ENCODE measurements at regions not wholly inside any gene's neighbourhood (a gene's known extent, or its start where the extent isn't known, plus 50 kb on each side); places are given as distances from the start of the nearest gene placed in this dataset.

GRCh38 chr7:45984386-45985295 lies 63.6 kb upstream of the IGFBP3 start:
- 64% methylated on average over 4 of the region's 6 CpGs for WGBS (ENCODE audit: insufficient coverage)
- Histone ChIP-seq H3K9ac (ENCODE audit: low read length) (no peak overlapping the region), H3K4me1 (ENCODE audit: control insufficient read depth in 2 of 2, insufficient read depth in 2 of 2, low read length in 2 of 2) (no peaks in the 10 kb centered on the region), H3K79me2 (ENCODE audit: control insufficient read depth, insufficient read depth, low read length) (no peaks in the 10 kb centered on the region), H3K36me3 (replicated peaks in 1 of 2; ENCODE audit: control extremely low read depth in 1 of 2, control insufficient read depth in 1 of 2, extremely low read depth in 1 of 2, insufficient read depth in 2 of 2, low read length in 1 of 2) (no peaks in the 10 kb centered on the region), H3K27me3 (replicated peaks in 1 of 4; ENCODE audit: control extremely low read depth in 1 of 4, control insufficient read depth in 3 of 4, insufficient read depth in 4 of 4, low read length in 3 of 4) (no peaks in the 10 kb centered on the region), H3K4me3 (ENCODE audit: control extremely low read depth in 1 of 5, extremely low read depth in 1 of 5, insufficient read depth in 1 of 5, low read depth in 2 of 5, low read length in 4 of 5) (no peak overlapping the region), H2AFZ (ENCODE audit: insufficient read depth, low read depth, low read length, poor library complexity, severe bottlenecking) (no peak overlapping the region), H3K9me3 (ENCODE audit: control extremely low read depth in 1 of 3, control insufficient read depth in 2 of 3, insufficient read depth in 1 of 3, low read length in 2 of 3) (peaks cover 0 to 14% (median 0%) of the 10 kb centered on the region in 3 donors), H3K4me2 (replicated peaks; ENCODE audit: low read depth, low read length, poor library complexity, severe bottlenecking) (no peak overlapping the region), H3K27ac (ENCODE audit: low read length in 2 of 2) (no peak overlapping the region), H4K20me1 (ENCODE audit: control insufficient read depth, insufficient read depth, low read length, poor library complexity, severe bottlenecking) (no peaks in the 10 kb centered on the region)
- ATAC-seq (ENCODE audit: low read depth) (no peak), DNase-seq (no peak)
- ChIA-PET POLR2A (no interaction called here), CTCF (no interaction called here)
- no peaks in the 10 kb centered on the region for H3K27me3 Mint-ChIP-seq
- no peaks in the 10 kb centered on the region for H3K9me3 Mint-ChIP-seq (ENCODE audit: insufficient read depth)
- TF ChIP-seq CTCF (IDR thresholded peaks at IDR 0.05), result no peak
- no peak for TF ChIP-seq EZH2 (IDR thresholded peaks at IDR 0.05; ENCODE audit: borderline replicate concordance, insufficient read depth, low read depth, low read length, poor library complexity, severe bottlenecking)
- H3K27ac Mint-ChIP-seq, result no peak overlapping the region
- no peaks in the 10 kb centered on the region for H3K4me1 Mint-ChIP-seq
- H3K4me3 Mint-ChIP-seq, result no peak overlapping the region
- intact Hi-C loops (cut with micrococcal nuclease), result no loop called here

GRCh38 chr7:45983720-45984255 lies 62.7 kb upstream of the IGFBP3 start:
- Mint-ChIP-seq H3K27me3 (no peaks in the 10 kb centered on the region), H3K27ac (no peak overlapping the region), H3K9me3 (ENCODE audit: insufficient read depth) (no peaks in the 10 kb centered on the region), H3K4me1 (no peaks in the 10 kb centered on the region), H3K4me3 (no peak overlapping the region)
- DNase-seq (no peak), ATAC-seq (ENCODE audit: low read depth) (no peak)
- CTCF ChIA-PET, result no interaction called here
- 92% methylated on average over 2 of the region's 6 CpGs for WGBS (ENCODE audit: insufficient coverage)
- H3K4me2 ChIP-seq (replicated peaks; ENCODE audit: low read depth, low read length, poor library complexity, severe bottlenecking), result no peak overlapping the region
- H3K27me3 ChIP-seq (replicated peaks in 1 of 4; ENCODE audit: control extremely low read depth in 1 of 4, control insufficient read depth in 3 of 4, insufficient read depth in 4 of 4, low read length in 3 of 4), result no peaks in the 10 kb centered on the region
- POLR2A ChIA-PET, result no interaction called here
- H3K4me3 ChIP-seq (ENCODE audit: control extremely low read depth in 1 of 5, extremely low read depth in 1 of 5, insufficient read depth in 1 of 5, low read depth in 2 of 5, low read length in 4 of 5), result no peak overlapping the region
- TF ChIP-seq EZH2 (IDR thresholded peaks at IDR 0.05; ENCODE audit: borderline replicate concordance, insufficient read depth, low read depth, low read length, poor library complexity, severe bottlenecking), result no peak
- TF ChIP-seq CTCF (IDR thresholded peaks at IDR 0.05), result no peak
- H3K36me3 ChIP-seq (replicated peaks in 1 of 2; ENCODE audit: control extremely low read depth in 1 of 2, control insufficient read depth in 1 of 2, extremely low read depth in 1 of 2, insufficient read depth in 2 of 2, low read length in 1 of 2), result no peaks in the 10 kb centered on the region
- peaks cover 0 to 14% (median 0%) of the 10 kb centered on the region in 3 donors for H3K9me3 ChIP-seq (ENCODE audit: control extremely low read depth in 1 of 3, control insufficient read depth in 2 of 3, insufficient read depth in 1 of 3, low read length in 2 of 3)
- H3K27ac ChIP-seq (ENCODE audit: low read length in 2 of 2), result no peak overlapping the region
- no peaks in the 10 kb centered on the region for H3K79me2 ChIP-seq (ENCODE audit: control insufficient read depth, insufficient read depth, low read length)
- intact Hi-C loops (cut with micrococcal nuclease), result no loop called here
- H3K9ac ChIP-seq (ENCODE audit: low read length), result no peak overlapping the region
- no peaks in the 10 kb centered on the region for H4K20me1 ChIP-seq (ENCODE audit: control insufficient read depth, insufficient read depth, low read length, poor library complexity, severe bottlenecking)
- H2AFZ ChIP-seq (ENCODE audit: insufficient read depth, low read depth, low read length, poor library complexity, severe bottlenecking), result no peak overlapping the region
- no peaks in the 10 kb centered on the region for H3K4me1 ChIP-seq (ENCODE audit: control insufficient read depth in 2 of 2, insufficient read depth in 2 of 2, low read length in 2 of 2)
